Glomerular visceral epithelial cell (primary cell): ENCODE measurements at regions not wholly inside any gene's neighbourhood (a gene's known extent, or its start where the extent isn't known, plus 50 kb on each side); places are given as distances from the start of the nearest gene placed in this dataset.
A peak's percentile ranks its signal among the peaks of the same experiment; 100 is the strongest.

Source experiments
- DNase-seq: peaks from one replicate; pipeline ENCODE4 v3.0.0-alpha.2; 2016; ENCODE audit errors: extremely low spot score

GRCh38 chr7:140242057-140243031 lies 65.6 kb upstream of the KDM7A start:
- no peak for DNase-seq

- DNase-seq = no peak
These were observed 62.8 kb upstream of the KDM7A start for GRCh38 chr7:140239653-140239935.

- DNase-seq = no peak
These were observed 62.2 kb upstream of the KDM7A start for GRCh38 chr7:140238778-140239652.

GRCh38 chr7:140237390-140237789 lies 60.6 kb upstream of the KDM7A start:
- no peak for DNase-seq

GRCh38 chr7:140236626-140237025 lies 59.8 kb upstream of the KDM7A start:
- DNase-seq = no peak

GRCh38 chr7:140235114-140235513 lies 58.3 kb upstream of the KDM7A start:
- no peak for DNase-seq

- DNase-seq = no peak
These were observed 56.5 kb upstream of the KDM7A start for GRCh38 chr7:140232957-140233917.

- DNase-seq = no peak
These were observed 55.1 kb upstream of the KDM7A start for GRCh38 chr7:140231771-140232491.

GRCh38 chr7:140230861-140231770 lies 54.3 kb upstream of the KDM7A start:
- peak; percentile 7 for DNase-seq

- DNase-seq = no peak
These were observed 53.7 kb upstream of the KDM7A start for GRCh38 chr7:140230516-140230860.

GRCh38 chr7:140229591-140230515 lies 53.1 kb upstream of the KDM7A start:
- no peak for DNase-seq

- no peak for DNase-seq
These were observed 52.3 kb upstream of the KDM7A start for GRCh38 chr7:140229101-140229525.
